Gastrocnemius medialis (tissue), 4 donors: ENCODE measurements at regions not wholly inside any gene's neighbourhood (a gene's known extent, or its start where the extent isn't known, plus 50 kb on each side); places are given as distances from the start of the nearest gene placed in this dataset.

Experiments
- ATAC-seq, 2 donors: fragments of 150-250 bp; one replicate each; pipeline ENCODE4 v1.9.1; 2016
- DNase-seq, 2 donors: peaks; one replicate each; pipeline ENCODE4 v3.0.0-alpha.2; 2019
- H3K27ac ChIP-seq, 4 donors: fragments of 200-600 bp; sonication (generic); 1 replicate in 1 of 4; 2 replicates in 3 of 4; pipeline ENCODE4 v1.5.1; 2016 to 2018; ENCODE audit warnings: mild to moderate bottlenecking in 2 of 4, moderate library complexity in 1 of 4
- H3K27me3 ChIP-seq, 3 donors: fragments of 200-600 bp; sonication (generic) in 2 of 3; 1 replicate in 1 of 3; 2 replicates in 2 of 3; pipeline versions ENCODE4 v1.5.1 to v1.6.0; 2016 to 2019; ENCODE audit warnings: mild to moderate bottlenecking in 1 of 3, moderate library complexity in 1 of 3
- H3K36me3 ChIP-seq, 2 donors: fragments of 200-600 bp; sonication (generic) in 1 of 2; one replicate each; pipeline ENCODE4 v1.5.1; 2017 to 2018
- H3K4me1 ChIP-seq, 2 donors: fragments of 200-600 bp; sonication (generic) in 1 of 2; one replicate each; pipeline ENCODE4 v1.5.1; 2016 to 2017; ENCODE audit warnings: mild to moderate bottlenecking in 2 of 2
- H3K4me3 ChIP-seq, 4 donors: fragments of 200-600 bp; sonication (generic) in 3 of 4; 1 replicate in 1 of 4; 2 replicates in 3 of 4; pipeline ENCODE4 v1.5.1; 2016 to 2019; ENCODE audit warnings: mild to moderate bottlenecking in 2 of 4
- H3K9me3 ChIP-seq, 3 donors: fragments of 200-600 bp; sonication (generic) in 2 of 3; 1 replicate in 1 of 3; 2 replicates in 2 of 3; pipeline ENCODE4 v1.5.1; 2016 to 2019
- POLR2A ChIP-seq, 2 donors: fragments of 450-650 bp; IDR thresholded peaks; one replicate each; pipeline ENCODE4 v1.6.1; 2017; ENCODE audit warnings: antibody characterized with exemption in 2 of 2, mild to moderate bottlenecking in 2 of 2, moderate library complexity in 2 of 2
- in situ Hi-C, 4 donors: fragments of 200-750 bp; cut with MboI; loops; one replicate each; pipeline versions ENCODE4 v1.15.0 to v1.8.0; 2017; ENCODE audit warnings: low sequenced_read_pairs in 4 of 4
- intact Hi-C: fragments of 100-400 bp; cut with DNase I; formaldehyde crosslinking; loops from one replicate; pipeline ENCODE4 v1.15.1; 2023; ENCODE audit warnings: low total_unique reads
- TF ChIP-seq, protein P1 (sequence below), 5 experiments: fragments of 450-650 bp in 3 of 5; fragments of 200-600 bp in 2 of 5; sonication (generic) in 2 of 5; IDR thresholded peaks in 4 of 5; conservative IDR thresholded peaks in 1 of 5; 1 replicate in 4 of 5; 2 replicates in 1 of 5; pipeline ENCODE4 v1.5.1; 2016 to 2019; ENCODE audit warnings: antibody characterized with exemption in 5 of 5, mild to moderate bottlenecking in 3 of 5, moderate library complexity in 3 of 5

DNA sequence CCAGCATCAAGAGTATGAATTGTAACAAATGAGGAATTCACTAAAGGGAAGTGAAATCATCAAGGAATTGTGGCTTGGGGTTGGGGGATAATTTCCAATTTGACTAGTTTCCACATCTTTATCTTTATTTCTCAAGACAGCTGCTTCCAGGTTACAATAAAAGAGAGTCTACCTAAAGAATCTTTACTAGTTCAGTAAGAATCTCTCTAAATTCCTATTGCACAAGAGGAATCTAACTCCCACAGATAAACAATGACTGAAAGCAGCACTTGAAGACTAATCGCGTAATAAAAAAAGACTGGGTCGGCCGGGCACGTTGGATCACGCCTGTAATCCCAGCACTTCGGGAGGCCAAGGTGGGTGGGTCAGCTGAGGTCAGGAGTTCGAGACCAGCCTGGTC is 194.4 kb downstream of the KBTBD8 start:
- no peaks in the 10 kb centered on the region for H3K27me3 ChIP-seq
- H3K27ac ChIP-seq = no peak overlapping the region
- TF ChIP-seq, protein P1, sequence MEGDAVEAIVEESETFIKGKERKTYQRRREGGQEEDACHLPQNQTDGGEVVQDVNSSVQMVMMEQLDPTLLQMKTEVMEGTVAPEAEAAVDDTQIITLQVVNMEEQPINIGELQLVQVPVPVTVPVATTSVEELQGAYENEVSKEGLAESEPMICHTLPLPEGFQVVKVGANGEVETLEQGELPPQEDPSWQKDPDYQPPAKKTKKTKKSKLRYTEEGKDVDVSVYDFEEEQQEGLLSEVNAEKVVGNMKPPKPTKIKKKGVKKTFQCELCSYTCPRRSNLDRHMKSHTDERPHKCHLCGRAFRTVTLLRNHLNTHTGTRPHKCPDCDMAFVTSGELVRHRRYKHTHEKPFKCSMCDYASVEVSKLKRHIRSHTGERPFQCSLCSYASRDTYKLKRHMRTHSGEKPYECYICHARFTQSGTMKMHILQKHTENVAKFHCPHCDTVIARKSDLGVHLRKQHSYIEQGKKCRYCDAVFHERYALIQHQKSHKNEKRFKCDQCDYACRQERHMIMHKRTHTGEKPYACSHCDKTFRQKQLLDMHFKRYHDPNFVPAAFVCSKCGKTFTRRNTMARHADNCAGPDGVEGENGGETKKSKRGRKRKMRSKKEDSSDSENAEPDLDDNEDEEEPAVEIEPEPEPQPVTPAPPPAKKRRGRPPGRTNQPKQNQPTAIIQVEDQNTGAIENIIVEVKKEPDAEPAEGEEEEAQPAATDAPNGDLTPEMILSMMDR (IDR thresholded peaks at IDR 0.05 in 4 of 5, conservative IDR thresholded peaks at IDR 0.05 in 1 of 5) = no peak
- in situ Hi-C loops (no loop called here), intact Hi-C loops (no loop called here)
- ATAC-seq (no peak), DNase-seq (no peak)
- H3K36me3 ChIP-seq = no peaks in the 10 kb centered on the region
- no peaks in the 10 kb centered on the region for H3K4me1 ChIP-seq
- no peaks in the 10 kb centered on the region for H3K9me3 ChIP-seq
- H3K4me3 ChIP-seq = no peak overlapping the region

DNA sequence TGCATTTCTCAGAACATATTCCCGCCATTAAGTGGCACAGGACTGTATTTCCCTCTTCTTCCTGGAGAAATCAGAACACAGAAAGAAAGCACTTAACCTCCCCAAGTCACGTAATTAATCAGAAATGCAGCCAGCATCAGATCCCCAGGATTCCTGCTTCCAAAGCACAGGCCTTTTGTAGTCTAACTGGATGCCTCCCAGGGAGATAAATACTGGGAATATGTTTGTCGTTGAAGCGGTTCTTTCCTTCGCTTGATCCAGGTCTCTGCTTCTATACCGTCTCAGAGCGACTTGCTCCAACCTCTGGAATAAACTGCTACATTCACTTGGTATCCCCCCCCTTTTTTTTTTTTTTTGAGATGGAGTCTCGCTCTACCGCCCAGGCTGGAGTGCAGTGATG is 198.6 kb downstream of the KBTBD8 start:
- in situ Hi-C loops = no loop called here
- H3K36me3 ChIP-seq = no peaks in the 10 kb centered on the region
- H3K4me3 ChIP-seq = no peak overlapping the region
- DNase-seq (no peak), ATAC-seq (no peak)
- no peaks in the 10 kb centered on the region for H3K27me3 ChIP-seq
- H3K4me1 ChIP-seq = no peaks in the 10 kb centered on the region
- no peak overlapping the region for H3K27ac ChIP-seq
- intact Hi-C loops = no loop called here
- TF ChIP-seq, protein P1 (IDR thresholded peaks at IDR 0.05 in 4 of 5, conservative IDR thresholded peaks at IDR 0.05 in 1 of 5) = no peak
- TF ChIP-seq POLR2A (IDR thresholded peaks at IDR 0.05) = no peak
- no peaks in the 10 kb centered on the region for H3K9me3 ChIP-seq

DNA sequence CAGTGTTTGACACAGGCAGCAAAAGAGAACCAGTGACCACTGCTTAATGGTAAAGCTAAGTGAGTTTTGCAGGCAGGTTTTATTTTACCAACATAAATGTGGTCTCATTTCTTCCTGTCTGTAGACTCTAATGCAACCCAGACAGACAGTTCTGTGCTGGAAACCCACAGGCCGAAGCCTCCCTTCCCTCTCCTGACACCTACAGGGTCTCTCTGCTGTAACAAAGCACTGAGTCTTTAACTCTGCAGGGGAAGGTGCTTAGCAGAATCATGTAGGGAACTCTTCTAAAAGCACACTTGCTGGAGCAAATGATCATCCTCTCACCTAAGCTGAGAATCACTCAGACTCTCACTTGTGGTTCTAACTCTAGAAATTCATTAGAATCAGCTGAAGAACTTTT is 200.3 kb downstream of the KBTBD8 start:
- in situ Hi-C loops = no loop called here
- intact Hi-C loops = no loop called here
- Histone ChIP-seq H3K27ac (no peak overlapping the region), H3K9me3 (no peaks in the 10 kb centered on the region), H3K27me3 (no peaks in the 10 kb centered on the region), H3K4me3 (no peak overlapping the region), H3K4me1 (no peaks in the 10 kb centered on the region), H3K36me3 (no peaks in the 10 kb centered on the region)
- ATAC-seq = no peak
- no peak for DNase-seq
- TF ChIP-seq, protein P1 (IDR thresholded peaks at IDR 0.05 in 4 of 5, conservative IDR thresholded peaks at IDR 0.05 in 1 of 5) = no peak
- no peak for TF ChIP-seq POLR2A (IDR thresholded peaks at IDR 0.05)

DNA sequence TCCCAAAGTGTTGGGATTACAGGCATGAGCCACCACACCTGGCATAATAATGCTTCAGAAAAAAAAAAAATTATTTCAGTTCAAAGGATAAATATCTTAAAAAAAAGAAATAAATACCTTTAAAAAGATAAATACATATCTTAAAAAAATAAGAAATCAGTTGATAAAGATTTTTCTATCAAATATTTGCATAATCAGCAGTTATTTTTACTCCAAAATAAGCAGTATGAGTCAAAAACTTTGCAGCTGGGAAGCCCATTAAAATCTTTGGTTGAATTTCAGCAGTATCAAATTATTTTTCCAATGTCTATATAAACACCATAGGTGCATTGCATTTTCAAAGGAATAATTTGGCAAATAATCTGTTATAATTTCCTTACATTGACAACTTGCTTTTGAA is 202.5 kb downstream of the KBTBD8 start:
- no peaks in the 10 kb centered on the region for H3K36me3 ChIP-seq
- ATAC-seq (no peak), DNase-seq (no peak)
- in situ Hi-C loops (no loop called here), intact Hi-C loops (no loop called here)
- H3K4me1 ChIP-seq = no peaks in the 10 kb centered on the region
- no peak overlapping the region for H3K4me3 ChIP-seq
- H3K27me3 ChIP-seq = no peaks in the 10 kb centered on the region
- H3K27ac ChIP-seq = no peak overlapping the region
- H3K9me3 ChIP-seq = no peaks in the 10 kb centered on the region
- TF ChIP-seq, protein P1 (IDR thresholded peaks at IDR 0.05 in 4 of 5, conservative IDR thresholded peaks at IDR 0.05 in 1 of 5) = no peak
- no peak for TF ChIP-seq POLR2A (IDR thresholded peaks at IDR 0.05)

DNA sequence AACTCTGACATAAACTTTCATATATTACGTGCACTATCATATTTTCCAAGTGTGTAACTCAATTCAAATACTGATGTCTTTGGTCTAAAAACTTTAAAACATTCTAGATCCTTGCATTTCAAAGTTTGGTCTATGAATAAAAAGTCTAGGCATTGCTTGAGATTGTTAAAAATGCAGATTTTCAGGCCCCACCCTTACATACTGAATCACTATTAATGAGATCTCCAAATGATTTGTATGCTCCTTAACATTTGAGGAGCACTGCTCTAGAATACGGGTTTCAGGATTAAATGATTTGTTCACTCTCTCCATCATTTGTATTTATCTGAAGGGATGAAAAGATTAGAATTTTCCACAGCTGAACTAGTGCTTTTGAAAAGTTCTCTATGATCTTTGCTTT is 202.9 kb downstream of the KBTBD8 start:
- H3K4me3 ChIP-seq = no peak overlapping the region
- H3K36me3 ChIP-seq = no peaks in the 10 kb centered on the region
- TF ChIP-seq, protein P1 (IDR thresholded peaks at IDR 0.05 in 4 of 5, conservative IDR thresholded peaks at IDR 0.05 in 1 of 5) = no peak
- no peak for TF ChIP-seq POLR2A (IDR thresholded peaks at IDR 0.05)
- H3K9me3 ChIP-seq = no peaks in the 10 kb centered on the region
- in situ Hi-C loops (no loop called here), intact Hi-C loops (no loop called here)
- no peaks in the 10 kb centered on the region for H3K4me1 ChIP-seq
- DNase-seq (no peak), ATAC-seq (no peak)
- no peaks in the 10 kb centered on the region for H3K27me3 ChIP-seq
- no peak overlapping the region for H3K27ac ChIP-seq
